Stimulated activated CD8-positive, alpha-beta memory T cell treated with anti-CD3 and anti-CD28 coated beads, Interleukin-7, amount 100 ng/mL, for 48 hours (primary cell): ENCODE measurements at regions not wholly inside any gene's neighbourhood (a gene's known extent, or its start where the extent isn't known, plus 50 kb on each side); places are given as distances from the start of the nearest gene placed in this dataset.
"Not testable (repeated sequence)": the region's sequence is repeated elsewhere in the genome, so short reads cannot be mapped to it uniquely, and the experiment has no call there.

Source experiments
- DNase-seq, 2 donors: peaks; one replicate each; pipeline ENCODE4 v3.0.0-alpha.2; 2020; ENCODE audit warnings: low read depth in 1 of 2; ENCODE audit errors: extremely low read depth in 1 of 2

GRCh38 chr5:67774786-67775185, 440.8 kb upstream of the PIK3R1 start:
- DNase-seq: no peak

GRCh38 chr5:67774267-67774552, 441.3 kb upstream of the PIK3R1 start:
- DNase-seq: no peak

DNA sequence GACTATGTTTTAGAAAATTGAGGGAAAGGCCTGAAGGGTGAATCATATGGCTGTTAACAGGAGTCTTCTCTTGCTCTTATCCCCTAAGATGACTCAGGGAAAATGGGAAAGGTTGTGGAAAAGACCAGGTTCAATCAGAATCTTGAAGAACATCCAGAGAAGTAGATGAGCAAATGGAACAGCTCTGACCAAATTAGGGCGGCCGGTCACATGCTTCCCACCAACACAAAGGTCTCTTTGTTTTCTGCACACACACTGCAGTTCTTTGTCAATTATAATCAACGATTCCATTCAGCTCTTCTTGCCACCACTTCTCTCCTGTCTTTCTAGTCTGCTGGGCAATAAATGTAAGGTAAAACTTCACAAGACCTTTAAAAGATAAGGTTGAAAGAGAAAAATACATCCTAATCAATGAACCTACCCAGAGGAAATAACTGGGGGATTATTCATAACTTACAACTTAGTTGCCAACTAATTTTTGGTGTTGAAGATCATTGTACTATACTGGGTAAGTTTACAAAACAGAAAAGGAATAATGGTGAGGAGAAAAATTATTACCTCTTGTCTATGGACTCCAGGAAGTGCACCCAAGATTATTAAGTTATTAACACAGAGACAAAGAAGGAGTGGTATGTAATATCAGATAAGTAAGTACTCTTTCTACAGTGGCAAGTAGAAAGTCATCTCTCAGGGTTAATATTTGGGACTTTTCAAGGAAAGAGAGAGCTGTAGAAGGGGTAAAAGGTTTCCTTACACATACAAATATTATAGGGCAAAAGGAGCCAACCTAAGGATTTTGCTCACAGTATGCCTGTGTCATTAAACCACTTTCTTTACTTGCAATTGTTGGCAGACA, 441.9 kb upstream of the PIK3R1 start:
- DNase-seq: no peak

- no peak for DNase-seq
Measured at GRCh38 chr5:67771791-67772190, 443.8 kb upstream of the PIK3R1 start.

- no peak for DNase-seq
Measured at GRCh38 chr5:67771221-67771620, 444.3 kb upstream of the PIK3R1 start.

GRCh38 chr5:67770431-67771025, 445.0 kb upstream of the PIK3R1 start:
- DNase-seq: no peak

- no peak for DNase-seq
Measured at GRCh38 chr5:67765697-67766096, 449.9 kb upstream of the PIK3R1 start.

GRCh38 chr5:67757771-67758170, 457.8 kb upstream of the PIK3R1 start:
- DNase-seq: not testable (repeated sequence)

DNA sequence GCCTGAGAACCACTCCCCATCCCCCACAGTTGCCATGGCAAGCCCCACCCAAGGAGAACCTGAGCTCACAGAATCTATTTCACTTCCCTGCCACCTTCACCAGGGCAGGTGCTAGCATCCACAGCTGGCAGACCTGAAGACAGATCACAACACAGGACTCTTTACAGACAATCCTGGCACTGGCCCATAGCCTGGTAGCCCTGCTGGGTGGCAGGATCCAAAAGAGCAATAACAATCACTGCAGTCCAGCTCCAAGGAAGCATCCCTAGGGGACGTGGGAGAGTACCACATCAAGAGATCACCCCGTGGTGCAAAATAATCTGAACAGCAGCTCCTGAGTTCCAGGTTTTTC, 463.2 kb upstream of the PIK3R1 start:
- no peak for DNase-seq

GRCh38 chr5:67748165-67748690, 467.3 kb upstream of the PIK3R1 start:
- no peak for DNase-seq

DNA sequence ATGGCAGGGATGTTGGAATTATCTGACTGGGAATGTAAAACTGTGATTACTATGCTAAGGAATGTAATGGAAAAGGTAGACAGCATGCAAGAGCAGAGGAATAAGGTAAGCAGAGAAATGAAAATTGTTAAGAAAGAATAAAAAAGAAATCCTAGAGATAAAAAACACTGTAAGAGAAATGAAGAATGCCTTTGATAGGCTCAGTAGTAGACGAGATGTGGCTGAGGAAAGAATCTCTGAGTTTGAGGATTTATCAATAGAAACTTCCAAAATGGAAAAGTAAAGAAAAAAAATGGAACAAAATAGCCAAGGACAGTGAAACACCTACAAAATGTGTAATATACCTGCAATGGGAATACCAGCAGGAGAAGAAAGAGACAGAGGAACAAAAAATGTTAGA, 468.5 kb upstream of the PIK3R1 start:
- no peak for DNase-seq

DNA sequence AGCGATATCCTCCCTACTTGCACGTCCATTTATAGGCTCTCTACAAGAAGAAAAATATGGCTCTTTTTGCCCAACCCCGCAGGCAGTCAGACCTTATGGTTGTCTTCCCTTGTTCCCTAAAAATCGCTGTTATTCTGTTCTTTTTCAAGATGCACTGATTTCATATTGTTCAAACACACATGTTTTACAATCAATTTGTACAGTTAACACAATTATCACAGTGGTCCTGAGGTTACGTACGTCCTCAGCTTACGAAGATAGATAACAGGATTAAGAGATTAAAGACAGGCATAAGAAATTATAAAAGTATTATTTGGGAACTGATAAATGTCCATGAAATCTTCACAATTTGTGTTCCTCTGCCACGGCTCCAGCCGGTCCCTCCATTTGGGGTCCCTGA, 468.9 kb upstream of the PIK3R1 start:
- not testable (repeated sequence) for DNase-seq

DNA sequence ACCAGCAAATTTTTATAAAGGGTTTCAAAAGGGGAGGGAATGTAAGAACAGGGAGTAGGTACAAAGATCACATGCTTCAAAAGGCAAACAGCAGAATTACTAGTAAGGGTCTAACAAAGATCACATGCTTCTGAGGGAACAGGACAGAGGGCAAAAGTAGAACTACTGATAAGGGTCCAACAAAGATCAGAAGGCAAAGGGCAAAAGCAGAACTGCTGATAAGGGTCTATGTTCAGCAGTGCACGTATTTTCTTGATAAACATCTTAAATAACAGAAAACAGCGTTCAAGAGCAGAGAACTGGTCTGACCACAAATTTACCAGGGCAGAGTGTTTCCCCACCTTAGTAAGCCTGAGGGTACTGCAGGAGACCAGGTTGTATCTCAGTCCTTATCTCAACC, 469.5 kb upstream of the PIK3R1 start:
- DNase-seq: no peak

DNA sequence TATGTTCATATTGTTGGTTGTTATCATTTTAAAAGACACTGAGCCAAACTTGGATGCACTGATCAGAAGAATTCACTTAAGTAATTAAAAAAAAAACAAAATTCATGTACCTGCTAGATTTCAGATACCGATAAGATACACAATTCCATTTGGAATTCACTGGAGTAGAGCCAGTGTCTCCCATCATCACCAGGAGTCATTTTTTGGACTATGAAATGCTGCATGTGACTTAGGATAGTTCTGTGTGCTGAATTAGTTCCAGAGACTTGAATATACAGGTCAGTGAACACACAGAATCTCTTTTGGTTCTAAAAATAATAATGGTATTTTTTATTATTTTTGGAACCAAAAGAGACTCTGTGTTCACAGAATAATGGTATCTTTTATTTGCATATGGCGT, 482.6 kb upstream of the PIK3R1 start:
- no peak for DNase-seq

GRCh38 chr5:67732471-67732870, 483.1 kb upstream of the PIK3R1 start:
- no peak for DNase-seq

GRCh38 chr5:67731886-67732285, 483.7 kb upstream of the PIK3R1 start:
- DNase-seq: no peak

- DNase-seq: no peak
Measured at GRCh38 chr5:67730917-67731474, 484.6 kb upstream of the PIK3R1 start.

DNA sequence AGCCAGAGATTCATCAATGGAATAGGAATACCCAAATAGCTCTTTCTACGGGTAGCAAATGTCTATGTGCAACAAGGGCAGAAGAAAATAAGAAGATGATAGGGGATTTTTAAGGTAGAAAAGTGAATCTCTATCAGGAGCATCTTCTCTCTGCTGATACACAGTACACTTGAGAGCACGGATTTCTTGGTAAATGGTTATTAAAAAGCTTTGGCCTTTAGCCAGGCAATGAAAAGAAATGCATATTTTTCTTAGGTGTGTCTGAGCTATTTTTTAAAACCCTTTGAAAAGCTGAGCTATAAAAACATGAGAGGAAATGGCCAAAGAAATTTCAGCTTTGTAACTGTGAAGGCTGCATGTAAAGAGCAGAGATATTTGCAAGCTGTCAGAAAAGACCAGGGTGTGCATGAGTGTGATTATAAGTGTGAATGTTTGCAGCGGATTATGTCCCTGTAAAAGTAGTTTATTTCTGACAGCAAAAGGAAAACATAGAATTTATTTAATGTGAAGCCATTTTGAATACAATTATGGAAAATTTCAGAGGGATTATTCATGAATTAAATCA, 487.1 kb upstream of the PIK3R1 start:
- DNase-seq: no peak

DNA sequence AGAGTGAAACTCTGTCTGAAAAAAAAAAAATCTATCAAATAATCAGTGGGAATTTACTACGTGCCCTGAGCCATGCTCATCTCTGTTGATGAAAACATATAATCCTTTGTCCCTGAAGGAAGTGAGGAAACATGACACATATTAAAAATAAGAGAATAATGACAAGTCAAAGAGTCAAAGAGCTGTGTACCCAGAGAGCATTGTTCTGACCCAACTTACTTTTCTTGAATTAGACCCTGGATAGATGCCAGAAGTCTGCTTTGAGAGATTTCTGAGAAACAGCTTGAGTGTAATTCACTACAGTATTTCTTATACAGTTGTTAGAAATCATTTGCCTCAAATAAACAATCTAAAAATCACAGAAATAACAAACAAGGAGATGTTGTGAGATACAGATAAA, 490.0 kb upstream of the PIK3R1 start:
- DNase-seq: no peak

DNA sequence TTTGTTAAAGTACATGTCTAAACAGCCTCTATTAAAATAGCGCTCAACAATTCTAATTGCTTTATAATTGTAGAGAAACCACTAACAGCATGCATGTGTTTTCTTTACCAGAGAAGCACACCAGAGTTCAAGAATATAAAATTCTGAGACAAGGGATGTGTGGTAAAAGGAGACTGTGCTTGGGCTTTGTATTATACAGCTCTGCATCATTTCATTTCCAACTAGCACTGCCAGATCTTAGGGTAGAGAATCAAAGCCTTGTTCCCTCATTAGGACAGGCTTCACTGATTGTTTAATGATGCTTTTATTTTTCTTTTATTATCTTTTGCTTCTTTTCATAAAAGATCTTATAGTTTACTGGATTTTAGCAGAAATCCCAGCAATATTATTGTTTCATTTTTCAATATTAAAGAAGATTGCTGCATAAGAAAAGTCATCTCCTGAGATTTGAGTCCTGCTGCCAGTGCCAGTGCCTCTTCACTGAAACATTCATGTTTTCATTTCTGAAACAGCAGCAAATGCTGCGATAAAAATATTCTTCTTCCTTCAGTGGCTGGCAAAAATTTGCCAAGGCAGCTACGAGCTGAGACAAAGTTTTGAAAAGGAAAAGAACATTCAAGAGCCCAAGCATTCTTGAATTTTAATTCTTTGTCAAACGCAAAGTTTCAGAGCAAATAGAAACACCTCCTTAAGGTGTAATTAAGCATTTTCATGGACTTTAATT, 491.0 kb upstream of the PIK3R1 start:
- DNase-seq: no peak

DNA sequence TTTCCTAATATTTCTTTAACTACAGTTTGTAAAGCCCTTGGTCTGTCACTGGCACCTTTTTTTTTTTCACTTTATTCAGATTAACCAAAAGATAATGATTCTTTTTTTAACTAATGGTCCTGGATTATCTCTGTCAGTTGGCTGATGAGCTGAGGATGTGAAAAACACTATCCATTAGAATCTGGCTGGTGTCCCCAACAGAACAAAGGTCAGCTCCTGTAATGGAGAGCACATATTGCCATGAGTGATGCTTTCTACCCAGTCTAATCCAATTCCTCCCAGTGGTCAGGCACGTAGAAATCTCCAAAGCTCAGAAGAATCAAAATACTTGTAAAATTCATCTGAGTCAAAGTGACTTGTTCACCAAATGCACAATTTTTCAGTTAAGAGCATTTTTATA, 491.7 kb upstream of the PIK3R1 start:
- DNase-seq: no peak
